Renal cortex interstitium (tissue), 11 donors: ENCODE measurements at regions not wholly inside any gene's neighbourhood (a gene's known extent, or its start where the extent isn't known, plus 50 kb on each side); places are given as distances from the start of the nearest gene placed in this dataset.
"Not testable (repeated sequence)": the region's sequence is repeated elsewhere in the genome, so short reads cannot be mapped to it uniquely, and the experiment has no call there.

ENCODE experiments used
- DNase-seq, 11 donors: peaks; one replicate each; pipeline ENCODE4 v3.0.0-alpha.2; 2013; ENCODE audit warnings: low read depth in 9 of 11, low spot score in 4 of 11; ENCODE audit errors: extremely low read depth in 1 of 11

- no peak for DNase-seq
Observed at GRCh38 chr12:19623751-19624399, 184.6 kb downstream of the AEBP2 start.

GRCh38 chr12:19624491-19624890 is 185.2 kb downstream of the AEBP2 start:
- peak in 1 of 11 donors; percentile 66 for DNase-seq

- DNase-seq: not testable (repeated sequence)
Observed at GRCh38 chr12:19625551-19625950, 186.3 kb downstream of the AEBP2 start.

GRCh38 chr12:19627719-19628118 is 188.4 kb downstream of the AEBP2 start:
- no peak for DNase-seq

- no peak for DNase-seq
Observed at GRCh38 chr12:19630536-19630935, 191.2 kb downstream of the AEBP2 start.

DNA sequence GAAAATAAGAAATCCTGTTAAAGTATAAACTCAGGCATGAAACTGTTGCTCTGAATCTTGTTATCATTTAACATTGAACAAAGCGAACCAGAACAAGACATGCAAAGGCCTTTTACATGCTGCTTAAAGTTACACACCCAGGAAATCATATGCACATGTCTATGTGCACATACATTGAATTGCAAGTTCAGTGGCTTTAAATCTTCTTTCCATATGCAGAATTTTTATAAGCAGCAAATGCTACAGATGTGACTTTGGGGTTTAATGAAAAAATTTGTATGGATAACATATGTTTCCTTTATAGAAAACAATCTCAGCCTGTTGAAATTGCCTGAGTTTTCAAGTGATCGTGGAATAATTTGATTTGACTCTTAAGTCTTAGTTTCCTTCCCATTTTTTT is 193.9 kb downstream of the AEBP2 start:
- no peak for DNase-seq

- DNase-seq: no peak
Observed at GRCh38 chr12:19633641-19634040, 194.3 kb downstream of the AEBP2 start.

GRCh38 chr12:19639781-19640415 is 200.6 kb downstream of the AEBP2 start:
- DNase-seq: no peak

DNA sequence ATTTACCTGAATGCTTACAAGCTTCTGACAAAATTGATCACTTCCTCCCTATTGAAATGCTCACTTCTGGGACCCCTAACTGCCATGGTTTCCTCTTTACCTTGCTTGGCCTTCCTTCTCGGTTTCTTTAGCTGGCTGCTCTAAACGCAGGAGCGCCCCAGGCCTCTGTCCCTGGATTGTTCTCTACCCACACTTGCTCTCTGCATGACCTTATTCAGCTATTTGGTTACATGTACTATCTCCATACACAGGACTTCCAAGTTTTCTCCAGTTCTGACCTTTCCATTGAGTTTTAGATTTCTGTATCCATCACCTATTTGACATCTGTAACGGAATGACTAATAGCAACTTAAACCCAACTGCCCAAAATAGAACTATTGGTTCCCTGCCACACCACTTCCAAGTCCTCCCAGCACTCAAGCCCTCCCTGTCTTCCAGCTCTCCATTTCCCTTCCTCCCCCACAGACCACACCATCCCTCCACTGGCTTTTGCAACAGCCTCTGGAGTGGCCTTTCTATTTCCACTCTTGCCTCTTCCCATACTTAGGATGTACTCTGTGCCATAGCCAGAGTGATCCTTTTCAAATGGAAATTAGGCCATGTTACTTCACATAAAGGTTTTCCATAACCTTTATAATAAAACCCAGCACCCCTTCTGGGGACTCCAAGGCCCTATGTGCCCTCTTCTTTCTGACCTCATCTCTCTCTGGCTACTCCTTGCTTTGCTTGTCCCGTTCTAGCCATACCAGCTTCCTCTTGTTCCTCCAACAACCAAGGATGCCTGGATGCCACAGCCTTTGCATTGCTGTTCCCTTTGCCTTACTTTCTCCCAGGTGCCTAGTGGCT is 202.2 kb downstream of the AEBP2 start:
- DNase-seq: no peak

GRCh38 chr12:19642345-19642744 is 203.1 kb downstream of the AEBP2 start:
- DNase-seq: no peak

DNA sequence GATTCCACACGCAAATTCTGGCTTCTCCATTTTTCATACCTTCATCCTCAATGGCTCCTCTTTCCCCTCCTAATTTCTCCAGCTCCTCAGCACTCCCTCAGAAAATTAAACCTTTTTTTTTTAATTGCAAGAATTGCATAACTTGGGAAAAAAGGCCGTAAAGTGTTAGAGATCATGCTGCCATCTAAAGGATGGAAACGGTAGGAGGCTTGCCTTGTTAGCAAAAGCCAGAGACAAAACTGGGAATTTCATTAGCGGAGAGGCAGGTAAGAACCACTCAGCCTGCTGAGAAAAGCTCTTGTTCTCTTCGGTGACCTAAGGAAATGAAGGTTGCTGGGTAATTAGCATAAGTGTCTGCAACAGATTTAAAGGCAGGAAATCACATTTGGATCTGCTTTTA is 204.3 kb downstream of the AEBP2 start:
- DNase-seq: peak in 8 of 11 donors; percentile 43 to 60 (median 52)

- DNase-seq: no peak
Observed at GRCh38 chr12:19644571-19644970, 205.3 kb downstream of the AEBP2 start.

- DNase-seq: no peak
Observed at GRCh38 chr12:19645823-19646222, 206.5 kb downstream of the AEBP2 start.

DNA sequence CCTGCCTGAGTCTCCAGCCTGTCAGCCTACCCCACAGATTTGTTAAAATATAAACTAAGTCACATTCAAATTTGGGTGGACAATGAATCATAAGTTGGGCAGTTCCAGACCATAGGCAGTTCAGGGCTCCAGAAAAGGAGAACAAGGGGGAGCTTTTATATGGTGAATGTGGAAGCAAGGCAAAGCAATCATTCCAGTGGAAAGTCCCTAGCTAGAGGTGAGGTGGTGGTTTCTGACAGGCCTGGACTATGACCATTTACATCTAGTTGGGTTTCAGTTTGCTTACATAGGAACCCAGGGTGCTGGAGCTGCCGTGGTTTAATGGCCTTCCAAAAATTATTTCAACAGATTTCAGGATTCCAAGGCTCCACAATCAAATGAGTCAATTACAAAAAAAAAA is 207.3 kb downstream of the AEBP2 start:
- no peak for DNase-seq

DNA sequence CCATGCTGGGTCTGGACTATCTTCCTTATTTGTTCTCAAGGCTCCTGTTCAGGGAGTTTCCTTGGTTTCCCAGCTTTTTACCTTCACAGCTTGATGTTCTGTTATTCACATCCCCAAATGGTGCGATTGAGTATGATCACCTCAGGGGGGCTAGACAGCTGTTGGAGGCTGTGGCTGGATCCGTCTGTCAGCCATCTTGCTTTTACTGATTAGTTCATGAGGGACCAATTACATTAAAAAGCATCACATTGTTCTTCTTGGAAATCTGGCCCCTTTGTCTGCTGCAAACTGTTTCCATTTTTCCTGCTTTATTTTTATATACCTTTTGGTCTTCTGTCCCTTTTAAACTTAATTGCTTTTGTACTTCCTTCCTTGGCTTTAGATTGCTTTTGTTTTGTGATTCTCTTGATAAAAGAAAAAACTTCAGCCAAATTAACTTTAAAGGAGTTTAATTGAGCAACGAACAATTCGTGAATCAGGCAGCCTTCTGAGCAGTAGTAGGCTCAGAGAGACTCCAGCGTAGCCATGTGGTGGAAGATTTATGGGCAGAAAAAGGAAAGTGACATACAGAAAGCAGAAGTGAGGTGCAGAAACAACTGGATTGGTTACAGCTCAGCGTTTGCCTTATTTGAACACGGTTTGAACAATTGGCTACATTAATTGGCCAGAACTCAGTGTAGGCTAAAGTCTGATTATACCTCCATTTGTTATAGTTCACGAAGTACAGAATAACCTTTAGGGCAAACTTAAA is 208.7 kb downstream of the AEBP2 start:
- DNase-seq: no peak

- no peak for DNase-seq
Observed at GRCh38 chr12:19648591-19648990, 209.3 kb downstream of the AEBP2 start.

- no peak for DNase-seq
Observed at GRCh38 chr12:19652386-19652785, 213.1 kb downstream of the AEBP2 start.

DNA sequence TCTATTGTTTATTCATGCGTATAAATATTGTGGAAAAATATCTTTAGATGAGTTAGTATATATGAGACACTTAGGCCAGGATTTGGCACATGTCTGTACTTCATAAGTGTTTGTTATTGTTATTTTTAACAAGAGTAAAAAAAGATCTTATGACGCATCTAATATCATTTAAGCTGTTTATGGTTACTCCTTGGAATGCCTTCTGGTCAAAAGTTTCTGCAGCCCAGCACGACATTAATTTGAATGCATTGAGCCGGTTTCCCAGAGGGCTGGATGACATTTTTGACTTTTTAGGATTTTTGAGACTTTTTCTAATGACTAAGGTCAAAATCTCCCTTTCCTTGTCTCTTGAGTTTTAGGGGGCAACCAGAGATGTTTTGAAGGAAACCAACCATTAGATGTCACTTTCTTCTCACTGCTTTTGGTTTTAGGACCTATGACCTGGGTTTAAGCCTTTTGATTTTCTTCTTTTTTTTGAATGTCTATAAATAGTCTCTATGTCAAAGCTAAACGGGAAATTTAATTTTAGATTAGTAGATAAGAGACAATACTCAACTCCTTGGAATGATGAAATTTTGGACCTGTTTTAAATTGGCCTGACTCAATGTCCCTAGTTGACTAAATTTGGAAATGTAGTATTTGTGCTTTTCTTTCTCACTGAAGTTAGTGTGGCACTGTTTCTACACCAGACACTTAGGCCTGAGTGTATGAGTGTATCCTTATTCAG is 215.5 kb downstream of the AEBP2 start:
- DNase-seq: no peak
